Stomach (tissue), 8 donors: ENCODE measurements at regions not wholly inside any gene's neighbourhood (a gene's known extent, or its start where the extent isn't known, plus 50 kb on each side); places are given as distances from the start of the nearest gene placed in this dataset.

Experiments
- DNase-seq, 2 donors: peaks; one replicate each; pipeline versions ENCODE4 v3.0.0 to v3.0.0-alpha.2; 2013 to 2019
- H3K27ac ChIP-seq, 5 donors: fragments of 200-600 bp in 4 of 5; sonication (generic) in 4 of 5; one replicate each; pipeline ENCODE4 v1.5.1; 2013 to 2019; ENCODE audit warnings: mild to moderate bottlenecking in 1 of 5, moderate library complexity in 1 of 5
- H3K27me3 ChIP-seq, 3 donors: fragments of 200-600 bp; sonication (generic); one replicate each; pipeline ENCODE4 v1.5.1; 2017 to 2019; ENCODE audit warnings: mixed run types in 1 of 3
- H3K36me3 ChIP-seq, 4 donors: fragments of 200-600 bp; sonication (generic); 1 replicate in 3 of 4; 2 replicates in 1 of 4; pipeline ENCODE4 v1.5.1; 2016 to 2019
- H3K4me1 ChIP-seq, 4 donors: fragments of 200-600 bp; sonication (generic); one replicate each; pipeline ENCODE4 v1.5.1; 2016 to 2019
- H3K4me3 ChIP-seq, 4 donors: fragments of 200-600 bp; sonication (generic) in 3 of 4; one replicate each; pipeline ENCODE4 v1.5.1; 2016 to 2019; ENCODE audit warnings: mild to moderate bottlenecking in 1 of 4
- H3K9me3 ChIP-seq, 4 donors: fragments of 200-600 bp; sonication (generic); one replicate each; pipeline ENCODE4 v1.5.1; 2016 to 2019
- CTCF ChIP-seq, 7 experiments: fragments of 450-650 bp in 4 of 7; fragments of 200-600 bp in 3 of 7; sonication (generic) in 3 of 7; IDR thresholded peaks; one replicate each; pipeline ENCODE4 v1.5.1; 2016 to 2019; ENCODE audit warnings: antibody characterized with exemption in 7 of 7, control low read depth in 2 of 7, mild to moderate bottlenecking in 1 of 7
- EP300 ChIP-seq: sonication (generic); formaldehyde crosslinking; IDR thresholded peaks from one replicate; pipeline ENCODE4 v1.6.1; 2017; ENCODE audit warnings: antibody characterized with exemption
- POLR2A ChIP-seq, 4 donors: fragments of 450-650 bp; IDR thresholded peaks; one replicate each; pipeline ENCODE4 v1.6.1; 2016; ENCODE audit warnings: antibody characterized with exemption in 4 of 4, control low read depth in 2 of 4, mild to moderate bottlenecking in 1 of 4, moderate library complexity in 1 of 4
- POLR2AphosphoS5 ChIP-seq, 3 donors: sonication (generic); formaldehyde crosslinking; IDR thresholded peaks; one replicate each; pipeline ENCODE4 v1.6.1; 2016; ENCODE audit warnings: antibody characterized with exemption in 3 of 3
- WGBS, 5 donors: extraction: QIAGEN DNeasy Blood & Tissue Kit in 3 of 5; methylation state at CpG; one replicate each; pipeline versions ENCODE4 v1.1.5 to v1.1.7; 2013 to 2018; 5-methylcytosine and 5-hydroxymethylcytosine counted together
- intact Hi-C: fragments of 100-400 bp; cut with DNase I; formaldehyde crosslinking; loops from one replicate; pipeline ENCODE4 v1.15.1; 2023; ENCODE audit warnings: low total_unique reads
- donor health status: healthy with polysubstance abuse.
- donor health status: Bipolar disorder and iron deficiency.
- donor health status: healthy.

- no peak overlapping the region for H3K4me3 ChIP-seq
- 73 to 86% (median 85%) methylated on average over 16 to 20 of the region's 20 CpGs for WGBS, 5 donors
- H3K36me3 ChIP-seq = no peaks in the 10 kb centered on the region
- H3K9me3 ChIP-seq = no peaks in the 10 kb centered on the region
- peaks cover 0 to 3% (median 0%) of the 10 kb centered on the region in 3 donors for H3K27me3 ChIP-seq
- DNase-seq = no peak
- no peak overlapping the region for H3K27ac ChIP-seq
- H3K4me1 ChIP-seq = peaks cover 0 to 11% (median 3%) of the 10 kb centered on the region in 4 donors
- intact Hi-C loops = no loop called here
- TF ChIP-seq POLR2AphosphoS5 (IDR thresholded peaks at IDR 0.05) = no peak
- TF ChIP-seq POLR2A (IDR thresholded peaks at IDR 0.05) = no peak
- TF ChIP-seq EP300 = no peak
- no peak for TF ChIP-seq CTCF (IDR thresholded peaks at IDR 0.05)
Measured at GRCh38 chr11:70604630-70605467, 206.5 kb downstream of the CTTN start.

- intact Hi-C loops = no loop called here
- Histone ChIP-seq H3K36me3 (no peaks in the 10 kb centered on the region), H3K27ac (no peak overlapping the region), H3K9me3 (no peaks in the 10 kb centered on the region), H3K4me3 (no peak overlapping the region), H3K27me3 (peaks cover 0 to 3% (median 0%) of the 10 kb centered on the region in 3 donors), H3K4me1 (peaks cover 0 to 11% (median 4%) of the 10 kb centered on the region in 4 donors)
- WGBS, 5 donors = 90 to 94% (median 91%) methylated on average over 14 of the region's 14 CpGs
- TF ChIP-seq EP300 (no peak), POLR2A (IDR thresholded peaks at IDR 0.05) (no peak), POLR2AphosphoS5 (IDR thresholded peaks at IDR 0.05) (no peak), CTCF (IDR thresholded peaks at IDR 0.05) (no peak)
- no peak for DNase-seq
Measured at GRCh38 chr11:70605468-70605815, 207.1 kb downstream of the CTTN start.

GRCh38 chr11:70605846-70606245 lies 207.5 kb downstream of the CTTN start:
- WGBS, 5 donors = 66 to 83% (median 81%) methylated on average over 5 of the region's 5 CpGs
- Histone ChIP-seq H3K4me1 (peaks cover 0 to 12% (median 7%) of the 10 kb centered on the region in 4 donors), H3K27me3 (peaks cover 0 to 3% (median 0%) of the 10 kb centered on the region in 3 donors), H3K27ac (no peak overlapping the region), H3K36me3 (no peaks in the 10 kb centered on the region), H3K4me3 (no peak overlapping the region), H3K9me3 (no peaks in the 10 kb centered on the region)
- intact Hi-C loops = no loop called here
- no peak for TF ChIP-seq CTCF (IDR thresholded peaks at IDR 0.05)
- TF ChIP-seq EP300 = no peak
- TF ChIP-seq POLR2AphosphoS5 (IDR thresholded peaks at IDR 0.05) = no peak
- no peak for TF ChIP-seq POLR2A (IDR thresholded peaks at IDR 0.05)
- no peak for DNase-seq

- no peak for DNase-seq
- H3K36me3 ChIP-seq = no peaks in the 10 kb centered on the region
- no peaks in the 10 kb centered on the region for H3K9me3 ChIP-seq
- intact Hi-C loops = no loop called here
- peaks cover 0 to 14% (median 7%) of the 10 kb centered on the region in 4 donors for H3K4me1 ChIP-seq
- TF ChIP-seq EP300 (no peak), POLR2AphosphoS5 (IDR thresholded peaks at IDR 0.05) (no peak), POLR2A (IDR thresholded peaks at IDR 0.05) (no peak), CTCF (IDR thresholded peaks at IDR 0.05) (no peak)
- H3K27ac ChIP-seq = no peak overlapping the region
- no peak overlapping the region for H3K4me3 ChIP-seq
- WGBS, 5 donors = 87 to 93% (median 92%) methylated on average over 12 of the region's 12 CpGs
- peaks cover 0 to 3% (median 0%) of the 10 kb centered on the region in 3 donors for H3K27me3 ChIP-seq
Measured at GRCh38 chr11:70606248-70606950, 208.1 kb downstream of the CTTN start.
